ENCODE measurements at regions not wholly inside any gene's neighbourhood (a gene's known extent, or its start where the extent isn't known, plus 50 kb on each side); places are given as distances from the start of the nearest gene placed in this dataset.

DNA sequence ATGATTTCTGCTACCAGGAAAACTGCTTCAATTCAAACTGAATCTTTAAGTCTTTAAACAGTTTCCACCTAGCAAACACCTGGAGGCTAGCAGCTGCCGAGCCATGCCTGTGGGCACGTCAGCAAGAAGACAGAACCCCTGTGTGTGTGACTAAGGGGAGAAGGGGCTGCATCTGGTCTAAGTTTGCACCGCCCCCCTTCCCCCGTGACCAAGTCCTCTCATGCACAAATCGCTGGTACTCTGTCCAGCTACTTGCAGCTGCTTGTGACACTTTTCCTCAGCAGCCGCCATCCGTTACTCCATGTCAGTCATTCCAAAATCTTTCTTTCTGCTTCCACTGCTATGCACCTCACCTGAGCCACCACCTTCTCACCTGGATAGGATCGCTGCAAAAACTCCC is 355.0 kb downstream of the SS18 start:
- Mint-ChIP-seq H3K27ac (ENCODE audit: unreplicated experiment) (no peak overlapping the region), H3K9me3 (ENCODE audit: unreplicated experiment) (peaks cover 9% of the 10 kb centered on the region), H3K4me1 (ENCODE audit: unreplicated experiment) (peaks cover 28% of the 10 kb centered on the region), H3K4me3 (ENCODE audit: unreplicated experiment) (no peak overlapping the region), H3K36me3 (ENCODE audit: unreplicated experiment) (peaks cover 2% of the 10 kb centered on the region), H3K27me3 (ENCODE audit: unreplicated experiment) (peaks cover 4% of the 10 kb centered on the region)
- TF ChIP-seq, protein P1, sequence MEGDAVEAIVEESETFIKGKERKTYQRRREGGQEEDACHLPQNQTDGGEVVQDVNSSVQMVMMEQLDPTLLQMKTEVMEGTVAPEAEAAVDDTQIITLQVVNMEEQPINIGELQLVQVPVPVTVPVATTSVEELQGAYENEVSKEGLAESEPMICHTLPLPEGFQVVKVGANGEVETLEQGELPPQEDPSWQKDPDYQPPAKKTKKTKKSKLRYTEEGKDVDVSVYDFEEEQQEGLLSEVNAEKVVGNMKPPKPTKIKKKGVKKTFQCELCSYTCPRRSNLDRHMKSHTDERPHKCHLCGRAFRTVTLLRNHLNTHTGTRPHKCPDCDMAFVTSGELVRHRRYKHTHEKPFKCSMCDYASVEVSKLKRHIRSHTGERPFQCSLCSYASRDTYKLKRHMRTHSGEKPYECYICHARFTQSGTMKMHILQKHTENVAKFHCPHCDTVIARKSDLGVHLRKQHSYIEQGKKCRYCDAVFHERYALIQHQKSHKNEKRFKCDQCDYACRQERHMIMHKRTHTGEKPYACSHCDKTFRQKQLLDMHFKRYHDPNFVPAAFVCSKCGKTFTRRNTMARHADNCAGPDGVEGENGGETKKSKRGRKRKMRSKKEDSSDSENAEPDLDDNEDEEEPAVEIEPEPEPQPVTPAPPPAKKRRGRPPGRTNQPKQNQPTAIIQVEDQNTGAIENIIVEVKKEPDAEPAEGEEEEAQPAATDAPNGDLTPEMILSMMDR (IDR thresholded peaks at IDR 0.05): no peak
- DNase-seq (ENCODE audit: extremely low spot score, unreplicated experiment): no peak

DNA sequence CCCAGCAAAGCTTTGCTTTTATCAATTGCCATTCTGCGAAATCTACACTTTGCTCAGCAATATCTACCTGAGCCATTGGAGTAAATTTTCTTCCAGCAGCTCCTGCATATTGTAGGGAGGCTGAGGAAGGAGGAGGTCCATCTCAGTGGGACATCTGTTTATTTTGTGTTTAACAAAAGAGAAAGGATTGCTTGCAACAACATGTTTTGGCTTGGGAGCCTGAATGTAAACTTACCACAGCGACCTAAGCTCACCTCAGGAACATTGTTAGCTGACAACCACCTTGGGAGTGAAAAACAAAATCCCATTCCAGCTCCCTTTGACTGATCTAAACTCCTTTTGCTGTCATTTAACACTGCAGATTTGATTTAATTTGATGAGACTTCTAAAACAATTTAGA is 356.1 kb downstream of the SS18 start:
- peaks cover 13% of the 10 kb centered on the region for H3K9me3 Mint-ChIP-seq (ENCODE audit: unreplicated experiment)
- H3K4me1 Mint-ChIP-seq (ENCODE audit: unreplicated experiment): peaks cover 28% of the 10 kb centered on the region
- peaks cover 4% of the 10 kb centered on the region for H3K27me3 Mint-ChIP-seq (ENCODE audit: unreplicated experiment)

DNA sequence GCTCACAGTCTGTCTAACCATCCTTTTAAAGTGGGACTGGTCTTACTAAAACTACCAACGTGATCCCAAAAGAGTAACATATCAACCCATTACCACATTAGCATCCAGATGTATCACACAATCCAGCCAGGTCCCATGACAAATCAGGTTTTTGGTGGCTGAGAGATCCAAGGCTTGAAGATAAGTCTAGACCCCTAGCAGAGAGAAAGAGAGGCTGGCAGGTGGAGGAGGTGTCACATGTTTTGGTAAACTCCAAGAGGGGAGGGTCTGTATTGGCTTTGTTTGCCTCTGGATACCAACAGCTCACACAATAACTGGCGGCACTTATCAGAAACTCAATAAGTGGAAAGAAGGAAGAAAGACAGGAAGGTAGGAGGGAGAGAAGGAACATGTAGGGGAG is 357.6 kb downstream of the SS18 start:
- H3K27me3 Mint-ChIP-seq (ENCODE audit: unreplicated experiment): peaks cover 4% of the 10 kb centered on the region
- H3K27ac Mint-ChIP-seq (ENCODE audit: unreplicated experiment): no peak overlapping the region
- DNase-seq (ENCODE audit: extremely low spot score, unreplicated experiment): no peak
- H3K4me3 Mint-ChIP-seq (ENCODE audit: unreplicated experiment): no peak overlapping the region
- peaks cover 27% of the 10 kb centered on the region for H3K4me1 Mint-ChIP-seq (ENCODE audit: unreplicated experiment)
- TF ChIP-seq, protein P1 (IDR thresholded peaks at IDR 0.05): no peak
- H3K9me3 Mint-ChIP-seq (ENCODE audit: unreplicated experiment): peaks cover 13% of the 10 kb centered on the region
- peaks cover 2% of the 10 kb centered on the region for H3K36me3 Mint-ChIP-seq (ENCODE audit: unreplicated experiment)

More for the DNA sequence above, 356.1 kb downstream of the SS18 start:
- peaks cover 2% of the 10 kb centered on the region for H3K36me3 Mint-ChIP-seq (ENCODE audit: unreplicated experiment)
- DNase-seq (ENCODE audit: extremely low spot score, unreplicated experiment): no peak
- TF ChIP-seq, protein P1 (IDR thresholded peaks at IDR 0.05): no peak
- no peak overlapping the region for H3K27ac Mint-ChIP-seq (ENCODE audit: unreplicated experiment)
- H3K4me3 Mint-ChIP-seq (ENCODE audit: unreplicated experiment): no peak overlapping the region

DNA sequence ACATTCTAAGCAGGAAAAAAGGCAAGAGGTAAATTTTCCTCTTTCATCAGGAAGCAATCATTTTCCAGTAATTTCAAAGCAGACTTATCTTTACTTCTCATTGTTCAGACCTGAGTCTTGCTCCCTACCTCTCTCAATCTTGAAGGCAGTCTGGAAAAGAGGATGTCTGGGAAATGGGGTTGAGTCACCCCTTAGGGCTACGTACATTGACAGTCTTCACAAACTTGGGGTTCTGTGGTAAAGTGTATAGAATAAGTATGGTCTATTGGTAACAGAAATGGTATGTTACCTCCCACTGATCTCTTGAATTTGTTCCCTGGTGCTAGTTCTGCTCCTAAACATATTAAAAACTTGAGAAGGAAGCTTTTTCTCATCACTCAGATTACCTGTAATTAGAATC is 361.3 kb downstream of the SS18 start:
- H3K4me1 Mint-ChIP-seq (ENCODE audit: unreplicated experiment): peaks cover 11% of the 10 kb centered on the region
- no peak overlapping the region for H3K4me3 Mint-ChIP-seq (ENCODE audit: unreplicated experiment)
- no peak for DNase-seq (ENCODE audit: extremely low spot score, unreplicated experiment)

DNA sequence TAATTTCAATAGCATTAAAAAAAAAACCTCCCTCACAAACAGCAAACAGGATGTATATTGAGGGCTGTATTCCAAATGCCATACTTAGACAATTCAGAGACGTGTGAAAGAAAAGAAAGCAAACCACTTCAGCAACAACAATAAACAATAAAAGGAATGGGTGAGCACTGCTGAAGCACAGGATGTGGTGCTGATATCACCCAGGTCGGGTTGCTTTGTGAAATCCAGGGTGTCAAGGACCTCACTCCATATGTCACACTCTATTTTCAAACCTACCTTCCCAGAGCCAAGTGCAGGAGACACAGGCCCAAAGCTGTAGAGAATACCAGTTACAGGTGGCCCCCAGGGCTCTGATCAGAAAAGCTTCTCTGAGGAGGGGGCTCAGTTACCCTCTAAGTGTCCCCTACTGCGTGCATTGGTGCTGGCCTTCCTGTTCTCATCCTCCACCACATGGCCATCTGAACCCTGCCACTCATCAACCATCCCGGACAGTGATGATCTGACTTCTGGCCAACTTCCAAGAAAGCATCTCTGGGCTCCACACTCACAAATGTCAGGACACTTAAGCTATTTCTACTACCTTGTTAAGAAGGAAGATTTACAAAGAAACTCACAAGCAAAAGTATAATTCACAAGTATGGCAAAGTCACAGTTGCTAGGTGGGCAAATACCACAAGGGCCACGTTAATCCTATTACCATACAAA is 363.0 kb downstream of the SS18 start:
- Mint-ChIP-seq H3K36me3 (ENCODE audit: unreplicated experiment) (no peaks in the 10 kb centered on the region), H3K27me3 (ENCODE audit: unreplicated experiment) (no peaks in the 10 kb centered on the region), H3K27ac (ENCODE audit: unreplicated experiment) (no peak overlapping the region), H3K4me1 (ENCODE audit: unreplicated experiment) (peaks cover 8% of the 10 kb centered on the region), H3K4me3 (ENCODE audit: unreplicated experiment) (no peak overlapping the region), H3K9me3 (ENCODE audit: unreplicated experiment) (peaks cover 21% of the 10 kb centered on the region)
- TF ChIP-seq, protein P1 (IDR thresholded peaks at IDR 0.05): no peak
- no peak for DNase-seq (ENCODE audit: extremely low spot score, unreplicated experiment)

More for the DNA sequence above, 361.3 kb downstream of the SS18 start:
- H3K27me3 Mint-ChIP-seq (ENCODE audit: unreplicated experiment): no peaks in the 10 kb centered on the region
- peaks cover 13% of the 10 kb centered on the region for H3K9me3 Mint-ChIP-seq (ENCODE audit: unreplicated experiment)
- TF ChIP-seq, protein P1 (IDR thresholded peaks at IDR 0.05): no peak
- no peaks in the 10 kb centered on the region for H3K36me3 Mint-ChIP-seq (ENCODE audit: unreplicated experiment)
- no peak overlapping the region for H3K27ac Mint-ChIP-seq (ENCODE audit: unreplicated experiment)

All from osteocyte (in vitro differentiated cells).